ENCODE measurements at regions not wholly inside any gene's neighbourhood (a gene's known extent, or its start where the extent isn't known, plus 50 kb on each side); places are given as distances from the start of the nearest gene placed in this dataset.

GRCh38 chr18:43825768-43826167 is 548.5 kb upstream of the SYT4 start:
- no peak overlapping the region for H3K4me3 ChIP-seq (ENCODE audit: low read length)
- Mint-ChIP-seq H3K9me3 (peaks cover 6% of the 10 kb centered on the region), H3K4me3 (no peak overlapping the region), H3K27ac (no peak overlapping the region), H3K4me1 (ENCODE audit: low read depth) (no peaks in the 10 kb centered on the region), H3K27me3 (no peaks in the 10 kb centered on the region), H3K36me3 (ENCODE audit: low read depth) (no peaks in the 10 kb centered on the region)
- intact Hi-C loops (cut with DNase I, micrococcal nuclease): no loop called here
- peaks cover 0 to 4% of the 10 kb centered on the region in 2 experiments for H3K9me3 ChIP-seq (ENCODE audit: control insufficient read depth in 1 of 2, insufficient read depth in 1 of 2, low read length in 2 of 2)
- no peak for ATAC-seq (ENCODE audit: poor library complexity)
- ChIA-PET CTCF (interaction anchor here (0.7 kb wide), 1 partner anchor 129 kb away, joined by 4 read pairs; no protein-coding TSS in a partner anchor), POLR2A (no interaction called here)
- H3K27ac ChIP-seq (ENCODE audit: low read depth in 1 of 2, low read length in 2 of 2): no peak overlapping the region
- TF ChIP-seq CTCF (IDR thresholded peaks at IDR 0.05): no peak
- DNase-seq: no peak
- no peaks in the 10 kb centered on the region for H3K4me1 ChIP-seq (ENCODE audit: insufficient read depth, low read length)
- no peaks in the 10 kb centered on the region for H3K36me3 ChIP-seq (ENCODE audit: insufficient read depth, low read length)
- no peaks in the 10 kb centered on the region for H3K27me3 ChIP-seq (ENCODE audit: control insufficient read depth in 1 of 2, insufficient read depth in 2 of 2, low read length in 2 of 2)

- H3K4me1 ChIP-seq (ENCODE audit: insufficient read depth, low read length): no peaks in the 10 kb centered on the region
- H3K4me3 Mint-ChIP-seq: no peak overlapping the region
Measured at GRCh38 chr18:43826215-43826614, 548.9 kb upstream of the SYT4 start.

GRCh38 chr18:43827311-43827710 is 550.0 kb upstream of the SYT4 start:
- ChIA-PET CTCF (no interaction called here), POLR2A (no interaction called here)
- ATAC-seq (ENCODE audit: poor library complexity) (no peak), DNase-seq (no peak)
- H3K27me3 ChIP-seq (ENCODE audit: control insufficient read depth in 1 of 2, insufficient read depth in 2 of 2, low read length in 2 of 2): no peaks in the 10 kb centered on the region
- no peak overlapping the region for H3K4me3 ChIP-seq (ENCODE audit: low read length)
- H3K27ac ChIP-seq (ENCODE audit: low read depth in 1 of 2, low read length in 2 of 2): no peak overlapping the region
- TF ChIP-seq CTCF (IDR thresholded peaks at IDR 0.05): no peak
- no peaks in the 10 kb centered on the region for H3K27me3 Mint-ChIP-seq
- intact Hi-C loops (cut with DNase I, micrococcal nuclease): no loop called here
- no peak overlapping the region for H3K4me3 Mint-ChIP-seq
- H3K27ac Mint-ChIP-seq: no peak overlapping the region
- peaks cover 0 to 4% of the 10 kb centered on the region in 2 experiments for H3K9me3 ChIP-seq (ENCODE audit: control insufficient read depth in 1 of 2, insufficient read depth in 1 of 2, low read length in 2 of 2)
- no peaks in the 10 kb centered on the region for H3K36me3 ChIP-seq (ENCODE audit: insufficient read depth, low read length)
- H3K36me3 Mint-ChIP-seq (ENCODE audit: low read depth): no peaks in the 10 kb centered on the region
- H3K9me3 Mint-ChIP-seq: peaks cover 4% of the 10 kb centered on the region
- H3K4me1 ChIP-seq (ENCODE audit: insufficient read depth, low read length): no peaks in the 10 kb centered on the region
- no peaks in the 10 kb centered on the region for H3K4me1 Mint-ChIP-seq (ENCODE audit: low read depth)

More at GRCh38 chr18:43826215-43826614, 548.9 kb upstream of the SYT4 start:
- no peak for TF ChIP-seq CTCF (IDR thresholded peaks at IDR 0.05)
- Histone ChIP-seq H3K4me3 (ENCODE audit: low read length) (no peak overlapping the region), H3K27me3 (ENCODE audit: control insufficient read depth in 1 of 2, insufficient read depth in 2 of 2, low read length in 2 of 2) (no peaks in the 10 kb centered on the region), H3K36me3 (ENCODE audit: insufficient read depth, low read length) (no peaks in the 10 kb centered on the region), H3K9me3 (ENCODE audit: control insufficient read depth in 1 of 2, insufficient read depth in 1 of 2, low read length in 2 of 2) (peaks cover 0 to 4% of the 10 kb centered on the region in 2 experiments), H3K27ac (ENCODE audit: low read depth in 1 of 2, low read length in 2 of 2) (no peak overlapping the region)
- Mint-ChIP-seq H3K9me3 (peaks cover 6% of the 10 kb centered on the region), H3K4me1 (ENCODE audit: low read depth) (no peaks in the 10 kb centered on the region), H3K36me3 (ENCODE audit: low read depth) (no peaks in the 10 kb centered on the region), H3K27ac (no peak overlapping the region), H3K27me3 (no peaks in the 10 kb centered on the region)
- no peak for ATAC-seq (ENCODE audit: poor library complexity)
- POLR2A ChIA-PET: no interaction called here
- DNase-seq: no peak
- intact Hi-C loops (cut with DNase I, micrococcal nuclease): no loop called here
- CTCF ChIA-PET: no interaction called here
